GM12878 (cell line): ENCODE measurements at regions not wholly inside any gene's neighbourhood (a gene's known extent, or its start where the extent isn't known, plus 50 kb on each side); places are given as distances from the start of the nearest gene placed in this dataset.

Experiments
- ATAC-seq: fragments of 200-7000 bp; cut with Tn5 transposase; 3 replicates; pipeline ENCODE4 v1.9.1; 2020; ENCODE audit warnings: mild to moderate bottlenecking, moderate library complexity
- BruUV-seq: library from RNA; stranded (reverse); fragments of 400-500 nt; replicated peaks from 2 replicates; lab custom pipeline; 2021; lab: Mats Ljungman, UMichigan
- CTCF ChIA-PET: fragments of 300-600 bp; sonication (Branson Sonifier 250); formaldehyde crosslinking; extraction: SDS; loops from one replicate; lab custom pipeline; 2021; ENCODE audit warnings: inconsistent platforms; lab: Yijun Ruan, JAX
- POLR2A ChIA-PET: fragments of 350-600 bp; formaldehyde crosslinking; extraction: SDS; loops from one replicate; lab custom pipeline; 2021; ENCODE audit warnings: inconsistent platforms; lab: Charles Lee
- RAD21 ChIA-PET: fragments of 300-600 bp; sonication (Branson Sonifier 250); formaldehyde crosslinking; loops from one replicate; lab custom pipeline; 2023; ENCODE audit warnings: antibody characterized with exemption; ENCODE audit not compliant: unreplicated experiment; lab: Charles Lee
- SMC1A ChIA-PET: fragments of 300-600 bp; sonication (Branson Sonifier 250); formaldehyde crosslinking; loops from one replicate; lab custom pipeline; 2023; ENCODE audit not compliant: unreplicated experiment, uncharacterized antibody; lab: Charles Lee
- DNase-seq: peaks from one replicate; pipeline ENCODE4 v3.0.0-alpha.2; 2011; ENCODE audit warnings: low read depth, low spot score
- FAIRE-seq: peaks from 3 replicates; lab custom pipeline; 2011; peaks lifted over from hg19 to GRCh38; lab: Jason Lieb, UNC
- H2AFZ ChIP-seq: 2 replicates; pipeline ENCODE4 v1.6.0; 2011; ENCODE audit warnings: low read depth, low read length, control low read depth; ENCODE audit not compliant: control insufficient read depth
- H3K27ac ChIP-seq: 2 replicates; pipeline ENCODE4 v1.5.1; 2011; ENCODE audit warnings: control low read depth; ENCODE audit not compliant: control insufficient read depth, insufficient read depth
- H3K27me3 ChIP-seq, 2 experiments: replicated peaks in 1 of 2; 2 replicates each; pipeline versions ENCODE4 v1.6.0 to v1.6.1; 2011; ENCODE audit warnings: low read length in 1 of 2; ENCODE audit not compliant: control insufficient read depth in 2 of 2, insufficient read depth in 2 of 2
- H3K36me3 ChIP-seq, 2 experiments: 2 replicates each; pipeline ENCODE4 v1.5.1; 2011; ENCODE audit warnings: low read length in 1 of 2; ENCODE audit not compliant: control insufficient read depth in 2 of 2, insufficient read depth in 2 of 2
- H3K4me1 ChIP-seq: 2 replicates; pipeline ENCODE4 v1.6.1; 2011; ENCODE audit warnings: mild to moderate bottlenecking, low read length, moderate library complexity, mixed read lengths; ENCODE audit not compliant: control insufficient read depth, insufficient read depth
- H3K4me2 ChIP-seq: 2 replicates; pipeline ENCODE4 v1.6.0; 2011; ENCODE audit warnings: control low read depth; ENCODE audit not compliant: control insufficient read depth, insufficient read depth
- H3K4me3 ChIP-seq: fragments of 200-600 bp; sonication (generic); 2 replicates; pipeline ENCODE4 v1.5.1; 2016
- H3K79me2 ChIP-seq: 2 replicates; pipeline ENCODE4 v1.6.0; 2011; ENCODE audit warnings: low read length; ENCODE audit not compliant: control insufficient read depth, insufficient read depth
- H3K9ac ChIP-seq: 2 replicates; pipeline ENCODE4 v1.8.0; 2011; ENCODE audit warnings: low read length, control low read depth, mixed read lengths; ENCODE audit not compliant: control insufficient read depth, insufficient read depth
- H3K9me3 ChIP-seq: replicated peaks from 3 replicates; pipeline ENCODE4 v1.5.1; 2011; ENCODE audit warnings: mild to moderate bottlenecking, low read length; ENCODE audit not compliant: control insufficient read depth, insufficient read depth
- H4K20me1 ChIP-seq: 2 replicates; pipeline ENCODE4 v1.6.0; 2011; ENCODE audit not compliant: control insufficient read depth, insufficient read depth
- BRCA1 ChIP-seq: IDR thresholded peaks from 2 replicates; pipeline ENCODE4 v1.6.1; 2011; ENCODE audit warnings: low read depth, low read length, improper control_type of control experiment
- CTCF ChIP-seq, 3 experiments: IDR thresholded peaks in 2 of 3; conservative IDR thresholded peaks in 1 of 3; 2 replicates each; pipeline ENCODE4 v1.5.1; 2011; ENCODE audit warnings: low read depth in 3 of 3, low read length in 3 of 3, mild to moderate bottlenecking in 3 of 3, control low read depth in 2 of 3, moderate library complexity in 2 of 3, inconsistent platforms in 1 of 3, mixed read lengths in 1 of 3; ENCODE audit not compliant: control insufficient read depth in 2 of 3, insufficient read depth in 1 of 3; ENCODE audit errors: extremely low read depth in 1 of 3
- E2F4 ChIP-seq: IDR thresholded peaks from 2 replicates; pipeline ENCODE4 v1.6.1; 2012; ENCODE audit warnings: low read depth, low read length, improper control_type of control experiment
- E2F8 ChIP-seq: fragments of 450-650 bp; IDR thresholded peaks from 2 replicates; pipeline ENCODE4 v1.6.1; 2018; ENCODE audit warnings: mild to moderate bottlenecking, low read depth, moderate library complexity; ENCODE audit not compliant: partially characterized antibody
- NFYA ChIP-seq: IDR thresholded peaks from 2 replicates; pipeline ENCODE4 v1.6.1; 2011; ENCODE audit warnings: low read depth, mild to moderate bottlenecking, low read length, improper control_type of control experiment, borderline replicate concordance
- RBBP5 ChIP-seq: fragments of 200-600 bp; sonication (generic); conservative IDR thresholded peaks from 2 replicates; pipeline ENCODE4 v1.6.1; 2016
- RCOR1 ChIP-seq: conservative IDR thresholded peaks from 2 replicates; pipeline ENCODE4 v1.6.1; 2012; ENCODE audit warnings: low read depth, low read length, improper control_type of control experiment
- RELA ChIP-seq: fragments of 450-650 bp; IDR thresholded peaks from 2 replicates; pipeline ENCODE4 v1.8.0; 2014; ENCODE audit warnings: borderline replicate concordance; ENCODE audit not compliant: partially characterized antibody
- SIX5 ChIP-seq: IDR thresholded peaks from 2 replicates; pipeline ENCODE4 v1.6.1; 2011; ENCODE audit warnings: mild to moderate bottlenecking, low read depth, low read length, moderate library complexity; ENCODE audit not compliant: severe bottlenecking
- SMAD1 ChIP-seq: fragments of 450-650 bp; IDR thresholded peaks from 2 replicates; pipeline ENCODE4 v1.6.1; 2018; ENCODE audit warnings: mild to moderate bottlenecking, low read depth; ENCODE audit not compliant: partially characterized antibody
- TARDBP ChIP-seq: IDR thresholded peaks from 2 replicates; pipeline ENCODE4 v1.6.1; 2016; ENCODE audit warnings: borderline replicate concordance
- YBX1 ChIP-seq: fragments of 450-650 bp; IDR thresholded peaks from 2 replicates; pipeline ENCODE4 v1.6.1; 2016; ENCODE audit warnings: antibody characterized with exemption
- ZNF217 ChIP-seq: fragments of 450-650 bp; IDR thresholded peaks from 2 replicates; pipeline ENCODE4 v1.6.1; 2017; ENCODE audit warnings: antibody characterized with exemption, mild to moderate bottlenecking
- ZNF384 ChIP-seq: IDR thresholded peaks from 2 replicates; pipeline ENCODE4 v1.6.1; 2012; ENCODE audit warnings: low read depth, mild to moderate bottlenecking, low read length, improper control_type of control experiment, borderline replicate concordance
- ZNF622 ChIP-seq: fragments of 450-650 bp; IDR thresholded peaks from 2 replicates; pipeline ENCODE4 v1.6.1; 2017; ENCODE audit warnings: mild to moderate bottlenecking, inconsistent platforms
- WGBS: methylation state at CpG from one replicate; pipeline ENCODE4 v1.1.6; 2016; ENCODE audit warnings: low lambda C conversion rate; ENCODE audit not compliant: insufficient replicate concordance, insufficient coverage; ENCODE audit errors: missing lambda C conversion rate; 5-methylcytosine and 5-hydroxymethylcytosine counted together
- in situ Hi-C: fragments of 300-500 bp; cut with MboI; formaldehyde crosslinking; loops from 9 replicates; pipeline ENCODE4 v1.14.3; 2018; ENCODE audit warnings: mixed read lengths
- intact Hi-C: fragments of 100-400 bp; cut with micrococcal nuclease; formaldehyde crosslinking; loops from one replicate; pipeline ENCODE4 v1.14.2; 2022; ENCODE audit not compliant: unreplicated experiment

GRCh38 chr7:49715486-49715885, 58.0 kb upstream of the VWC2 start:
- WGBS = 51% methylated on average over 2 of the region's 2 CpGs
- Histone ChIP-seq H3K36me3 (no peaks in the 10 kb centered on the region), H2AFZ (no peak overlapping the region), H3K4me3 (no peak overlapping the region), H3K27ac (no peak overlapping the region), H3K27me3 (peaks cover 0 to 2% of the 10 kb centered on the region in 2 experiments; a peak in 2 of 4 replicates), H3K4me2 (no peak overlapping the region), H3K79me2 (no peaks in the 10 kb centered on the region), H3K9ac (no peak overlapping the region), H4K20me1 (no peaks in the 10 kb centered on the region), H3K4me1 (no peaks in the 10 kb centered on the region), H3K9me3 (no peaks in the 10 kb centered on the region)
- in situ Hi-C loops (no loop called here), intact Hi-C loops (no loop called here)
- no TSS peak for BruUV-seq
- ChIA-PET SMC1A (interaction anchor here (0.9 to 1.3 kb wide), 2 partner anchors 14 to 25 kb away, joined by 3 to 4 read pairs; no protein-coding TSS in a partner anchor), CTCF (no interaction called here), RAD21 (no interaction called here), POLR2A (no interaction called here)
- TF ChIP-seq TARDBP = no peak
- no peak for TF ChIP-seq SIX5
- no peak for TF ChIP-seq CTCF (IDR thresholded peaks at IDR 0.05 in 2 of 3, conservative IDR thresholded peaks at IDR 0.05 in 1 of 3; ENCODE audit: control insufficient read depth in 2 of 3, extremely low read depth in 1 of 3, insufficient read depth in 1 of 3, low read depth in 3 of 3, low read length in 3 of 3)
- TF ChIP-seq SMAD1 = no peak
- no peak for TF ChIP-seq YBX1
- TF ChIP-seq ZNF384 = no peak
- no peak for TF ChIP-seq ZNF622
- no peak for TF ChIP-seq ZNF217
- TF ChIP-seq RCOR1 = no peak
- no peak for TF ChIP-seq RBBP5
- TF ChIP-seq RELA = no peak
- TF ChIP-seq E2F4 = no peak
- no peak for TF ChIP-seq BRCA1
- TF ChIP-seq NFYA = no peak
- TF ChIP-seq E2F8 = no peak
- DNase-seq (no peak), ATAC-seq (no peak), FAIRE-seq (no peak)
